HCT116 (cell line): ENCODE measurements at regions not wholly inside any gene's neighbourhood (a gene's known extent, or its start where the extent isn't known, plus 50 kb on each side); places are given as distances from the start of the nearest gene placed in this dataset.

Source experiments
- ATAC-seq: fragments of 200-7000 bp; cut with Tn5 transposase; 2 replicates; pipeline ENCODE4 v1.9.1; 2020; ENCODE audit warnings: mild to moderate bottlenecking, moderate library complexity
- BruUV-seq: library from RNA; stranded (reverse); fragments of 400-500 nt; replicated peaks from 2 replicates; lab custom pipeline; 2021; lab: Mats Ljungman, UMichigan
- CTCF ChIA-PET: fragments of 300-600 bp; sonication (Branson Sonifier 250); formaldehyde crosslinking; loops from one replicate; lab custom pipeline; 2021; ENCODE audit warnings: antibody characterized with exemption; lab: Charles Lee
- POLR2A ChIA-PET: fragments of 300-600, 350-600 bp; sonication (Branson Sonifier 250); formaldehyde crosslinking; loops from one replicate; lab custom pipeline; 2021; ENCODE audit warnings: antibody characterized with exemption; lab: Charles Lee
- RAD21 ChIA-PET, 2 experiments: fragments of 300-600 bp; sonication (Branson Sonifier 250); formaldehyde crosslinking; loops; one replicate each; lab custom pipeline; 2023; ENCODE audit warnings: low total read pairs in 2 of 2; ENCODE audit not compliant: uncharacterized antibody in 2 of 2, unreplicated experiment in 2 of 2, low non-redundant PET in 1 of 2; lab: Charles Lee
- DNase-seq: peaks from one replicate; pipeline ENCODE4 v3.0.0-alpha.2; 2010; ENCODE audit warnings: low read depth, low spot score
- H2AFZ ChIP-seq: fragments of 200-600 bp; shearing (Covaris generic), sonication (generic); 2 replicates; pipeline ENCODE4 v1.6.1; 2017; ENCODE audit warnings: low read depth, mixed run types, mixed read lengths, antibody characterized with exemption, low read length; ENCODE audit not compliant: poor library complexity, severe bottlenecking
- H3K27ac ChIP-seq: 2 replicates; pipeline ENCODE4 v1.5.1; 2012; ENCODE audit warnings: low read depth, low read length
- H3K27me3 ChIP-seq: fragments of 200-600 bp; sonication (generic); 2 replicates; pipeline ENCODE4 v1.6.1; 2016; ENCODE audit warnings: mixed run types, low read length, mixed read lengths; ENCODE audit not compliant: insufficient read depth
- H3K36me3 ChIP-seq, 2 experiments: fragments of 200-500 bp in 1 of 2; fragments of 200-600 bp in 1 of 2; sonication (Bioruptor generic) in 1 of 2; sonication (generic) in 1 of 2; 2 replicates each; pipeline versions ENCODE4 v1.5.1 to v1.6.1; 2014 to 2016; ENCODE audit warnings: low read length in 2 of 2, inconsistent platforms in 1 of 2, mixed read lengths in 1 of 2, mixed run types in 1 of 2; ENCODE audit not compliant: insufficient read depth in 2 of 2, control insufficient read depth in 1 of 2
- H3K4me1 ChIP-seq, 2 experiments: fragments of 200-600 bp in 1 of 2; sonication (generic) in 1 of 2; 2 replicates each; pipeline versions ENCODE4 v1.5.1 to v1.6.1; 2012 to 2017; ENCODE audit warnings: low read length in 2 of 2, inconsistent platforms in 1 of 2, mild to moderate bottlenecking in 1 of 2, mixed read lengths in 1 of 2, mixed run types in 1 of 2, moderate library complexity in 1 of 2; ENCODE audit not compliant: insufficient read depth in 2 of 2, control insufficient read depth in 1 of 2
- H3K4me2 ChIP-seq: fragments of 200-600 bp; sonication (generic); 2 replicates; pipeline ENCODE4 v1.6.1; 2017; ENCODE audit warnings: mixed run types, low read length, mixed read lengths
- H3K4me3 ChIP-seq, 2 experiments: fragments of 200-600 bp in 1 of 2; sonication (generic) in 1 of 2; replicated peaks in 1 of 2; 2 replicates each; pipeline ENCODE4 v1.5.1; 2011 to 2016; ENCODE audit warnings: low read length in 2 of 2, control low read depth in 1 of 2, low read depth in 1 of 2, mild to moderate bottlenecking in 1 of 2, mixed read lengths in 1 of 2, mixed run types in 1 of 2
- H3K79me2 ChIP-seq: fragments of 200-600 bp; sonication (generic); 2 replicates; pipeline ENCODE4 v1.6.1; 2017; ENCODE audit warnings: mild to moderate bottlenecking, mixed run types, low read length, moderate library complexity, mixed read lengths; ENCODE audit not compliant: insufficient read depth
- H3K9ac ChIP-seq: fragments of 200-600 bp; sonication (generic); 2 replicates; pipeline ENCODE4 v1.6.1; 2016; ENCODE audit warnings: low read length, mixed read lengths
- H3K9me2 ChIP-seq: fragments of 200-600 bp; sonication (generic), shearing (Covaris generic); 2 replicates; pipeline ENCODE4 v1.6.1; 2017; ENCODE audit warnings: mixed run types, mild to moderate bottlenecking, moderate library complexity; ENCODE audit not compliant: insufficient read depth
- H3K9me3 ChIP-seq, 2 experiments: fragments of 200-500 bp in 1 of 2; fragments of 200-600 bp in 1 of 2; sonication (Bioruptor generic) in 1 of 2; sonication (generic) in 1 of 2; 2 replicates each; pipeline ENCODE4 v1.6.1; 2014 to 2017; ENCODE audit warnings: low read length in 2 of 2, mixed read lengths in 2 of 2, inconsistent platforms in 1 of 2, low read depth in 1 of 2, mild to moderate bottlenecking in 1 of 2, mixed run types in 1 of 2, moderate library complexity in 1 of 2; ENCODE audit not compliant: control insufficient read depth in 1 of 2, insufficient read depth in 1 of 2
- H4K20me1 ChIP-seq: fragments of 200-600 bp; sonication (generic), shearing (Covaris generic); 2 replicates; pipeline ENCODE4 v1.6.1; 2017; ENCODE audit warnings: mixed run types, mild to moderate bottlenecking, moderate library complexity; ENCODE audit not compliant: insufficient read depth
- CBX3 ChIP-seq: IDR thresholded peaks from 2 replicates; pipeline ENCODE4 v1.6.1; 2012; ENCODE audit warnings: low read depth
- CEBPB ChIP-seq: IDR thresholded peaks from 2 replicates; pipeline ENCODE4 v1.6.1; 2012; ENCODE audit warnings: low read depth
- EGR1 ChIP-seq: IDR thresholded peaks from 2 replicates; pipeline ENCODE4 v1.6.1; 2012; ENCODE audit warnings: low read depth
- ELF1 ChIP-seq: IDR thresholded peaks from 2 replicates; pipeline ENCODE4 v1.6.1; 2012; ENCODE audit warnings: low read depth, borderline replicate concordance
- EZH2 ChIP-seq: fragments of 200-600 bp; sonication (generic); IDR thresholded peaks from 2 replicates; pipeline ENCODE4 v1.6.1; 2017; ENCODE audit warnings: antibody characterized with exemption, mixed run types
- EZH2phosphoT487 ChIP-seq: fragments of 200-600 bp; IDR thresholded peaks from 2 replicates; pipeline ENCODE4 v1.6.1; 2018; ENCODE audit warnings: antibody characterized with exemption, borderline replicate concordance
- JUND ChIP-seq: IDR thresholded peaks from 2 replicates; pipeline ENCODE4 v1.6.1; 2012
- POLR2A ChIP-seq: IDR thresholded peaks from 2 replicates; pipeline ENCODE4 v1.7.0; 2011; ENCODE audit warnings: borderline replicate concordance; ENCODE audit not compliant: insufficient read depth, insufficient read length; ENCODE audit errors: extremely low read depth
- POLR2AphosphoS5 ChIP-seq: IDR thresholded peaks from 2 replicates; pipeline ENCODE4 v1.6.1; 2011; ENCODE audit warnings: mild to moderate bottlenecking, low read depth, low read length, moderate library complexity
- RAD21 ChIP-seq: IDR thresholded peaks from 2 replicates; pipeline ENCODE4 v1.6.1; 2012; ENCODE audit warnings: low read depth, mild to moderate bottlenecking
- SIN3A ChIP-seq: IDR thresholded peaks from 2 replicates; pipeline ENCODE4 v1.6.1; 2012; ENCODE audit warnings: low read depth
- SRF ChIP-seq: IDR thresholded peaks from 2 replicates; pipeline ENCODE4 v1.6.1; 2012; ENCODE audit warnings: low read depth
- TCF7L2 ChIP-seq: IDR thresholded peaks from 2 replicates; pipeline ENCODE4 v1.7.0; 2011; ENCODE audit warnings: borderline replicate concordance, inconsistent platforms; ENCODE audit not compliant: insufficient read depth, insufficient read length; ENCODE audit errors: extremely low read depth
- ZFX ChIP-seq: fragments of 450-650 bp; IDR thresholded peaks from 2 replicates; pipeline ENCODE4 v1.6.1; 2017
- ZNF274 ChIP-seq: fragments of 200-500 bp; sonication (Bioruptor generic); IDR thresholded peaks from 2 replicates; pipeline ENCODE4 v1.6.1; 2014; ENCODE audit warnings: mild to moderate bottlenecking, low read depth, low read length, inconsistent platforms
- intact Hi-C: fragments of 100-400 bp; cut with micrococcal nuclease; formaldehyde crosslinking; loops from 2 replicates; pipeline ENCODE4 v1.10.0; 2022
- TF ChIP-seq, protein P1 (sequence below): IDR thresholded peaks from 2 replicates; pipeline ENCODE4 v1.6.1; 2012; ENCODE audit warnings: low read depth
- TF ChIP-seq, protein P2 (sequence below), 3 experiments: fragments of 200-600 bp in 1 of 3; sonication (generic) in 1 of 3; IDR thresholded peaks in 2 of 3; conservative IDR thresholded peaks in 1 of 3; 2 replicates each; pipeline ENCODE4 v1.5.1; 2012 to 2017; ENCODE audit warnings: low read depth in 2 of 3, low read length in 2 of 3, antibody characterized with exemption in 1 of 3, borderline replicate concordance in 1 of 3, control low read depth in 1 of 3, mild to moderate bottlenecking in 1 of 3, mixed read lengths in 1 of 3, mixed run types in 1 of 3, moderate library complexity in 1 of 3; ENCODE audit not compliant: insufficient read depth in 1 of 3
- TF ChIP-seq, protein P3 (sequence below): IDR thresholded peaks from 2 replicates; pipeline ENCODE4 v1.6.1; 2012
- TF ChIP-seq, protein P4 (sequence below): IDR thresholded peaks from 2 replicates; pipeline ENCODE4 v1.6.1; 2012

DNA sequence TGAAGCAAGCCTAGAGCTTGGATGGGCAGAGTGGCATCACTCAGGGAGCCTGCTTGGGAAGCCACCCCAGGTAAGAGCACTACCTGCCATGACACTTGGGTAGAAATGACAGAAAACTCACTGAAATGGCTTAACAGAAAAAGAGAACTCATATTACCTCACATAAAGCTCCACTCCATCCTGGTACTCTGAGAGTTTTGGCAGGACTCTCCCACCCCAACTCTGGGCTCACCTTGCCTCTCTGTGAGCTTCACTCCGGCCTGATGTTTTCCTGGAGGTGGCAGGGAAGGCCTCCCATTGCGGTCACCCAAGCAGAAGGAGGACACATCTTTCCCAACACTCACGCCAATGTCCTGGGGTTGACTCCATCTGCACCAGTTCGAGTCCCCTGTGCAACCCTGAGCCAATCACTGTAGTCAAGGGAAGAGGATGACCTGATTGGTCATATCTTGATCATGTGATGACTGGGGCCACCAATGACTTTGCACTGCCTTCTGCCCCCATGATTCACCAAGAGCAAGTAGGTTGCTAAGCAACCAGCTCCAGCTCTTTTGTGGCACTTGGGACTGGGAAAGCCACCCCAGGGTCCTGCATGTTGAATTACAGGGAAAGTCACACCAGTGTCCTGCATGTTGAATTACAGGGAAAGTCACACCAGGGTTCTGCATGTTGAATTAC, 446.1 kb upstream of the SULF2 start:
- H3K9me3 ChIP-seq, result no peaks in the 10 kb centered on the region
- BruUV-seq, result no TSS peak
- H3K36me3 ChIP-seq, result no peaks in the 10 kb centered on the region
- H3K9ac ChIP-seq, result no peak overlapping the region
- H4K20me1 ChIP-seq, result no peaks in the 10 kb centered on the region
- CTCF ChIA-PET, result no interaction called here
- no peak for TF ChIP-seq CBX3
- TF ChIP-seq TCF7L2, result no peak
- TF ChIP-seq, protein P1, sequence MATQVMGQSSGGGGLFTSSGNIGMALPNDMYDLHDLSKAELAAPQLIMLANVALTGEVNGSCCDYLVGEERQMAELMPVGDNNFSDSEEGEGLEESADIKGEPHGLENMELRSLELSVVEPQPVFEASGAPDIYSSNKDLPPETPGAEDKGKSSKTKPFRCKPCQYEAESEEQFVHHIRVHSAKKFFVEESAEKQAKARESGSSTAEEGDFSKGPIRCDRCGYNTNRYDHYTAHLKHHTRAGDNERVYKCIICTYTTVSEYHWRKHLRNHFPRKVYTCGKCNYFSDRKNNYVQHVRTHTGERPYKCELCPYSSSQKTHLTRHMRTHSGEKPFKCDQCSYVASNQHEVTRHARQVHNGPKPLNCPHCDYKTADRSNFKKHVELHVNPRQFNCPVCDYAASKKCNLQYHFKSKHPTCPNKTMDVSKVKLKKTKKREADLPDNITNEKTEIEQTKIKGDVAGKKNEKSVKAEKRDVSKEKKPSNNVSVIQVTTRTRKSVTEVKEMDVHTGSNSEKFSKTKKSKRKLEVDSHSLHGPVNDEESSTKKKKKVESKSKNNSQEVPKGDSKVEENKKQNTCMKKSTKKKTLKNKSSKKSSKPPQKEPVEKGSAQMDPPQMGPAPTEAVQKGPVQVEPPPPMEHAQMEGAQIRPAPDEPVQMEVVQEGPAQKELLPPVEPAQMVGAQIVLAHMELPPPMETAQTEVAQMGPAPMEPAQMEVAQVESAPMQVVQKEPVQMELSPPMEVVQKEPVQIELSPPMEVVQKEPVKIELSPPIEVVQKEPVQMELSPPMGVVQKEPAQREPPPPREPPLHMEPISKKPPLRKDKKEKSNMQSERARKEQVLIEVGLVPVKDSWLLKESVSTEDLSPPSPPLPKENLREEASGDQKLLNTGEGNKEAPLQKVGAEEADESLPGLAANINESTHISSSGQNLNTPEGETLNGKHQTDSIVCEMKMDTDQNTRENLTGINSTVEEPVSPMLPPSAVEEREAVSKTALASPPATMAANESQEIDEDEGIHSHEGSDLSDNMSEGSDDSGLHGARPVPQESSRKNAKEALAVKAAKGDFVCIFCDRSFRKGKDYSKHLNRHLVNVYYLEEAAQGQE, result no peak
- TF ChIP-seq SRF, result no peak
- no peak for TF ChIP-seq EZH2phosphoT487
- TF ChIP-seq ZFX, result no peak
- no peak for TF ChIP-seq RAD21
- no peak for TF ChIP-seq SIN3A
- TF ChIP-seq, protein P2, sequence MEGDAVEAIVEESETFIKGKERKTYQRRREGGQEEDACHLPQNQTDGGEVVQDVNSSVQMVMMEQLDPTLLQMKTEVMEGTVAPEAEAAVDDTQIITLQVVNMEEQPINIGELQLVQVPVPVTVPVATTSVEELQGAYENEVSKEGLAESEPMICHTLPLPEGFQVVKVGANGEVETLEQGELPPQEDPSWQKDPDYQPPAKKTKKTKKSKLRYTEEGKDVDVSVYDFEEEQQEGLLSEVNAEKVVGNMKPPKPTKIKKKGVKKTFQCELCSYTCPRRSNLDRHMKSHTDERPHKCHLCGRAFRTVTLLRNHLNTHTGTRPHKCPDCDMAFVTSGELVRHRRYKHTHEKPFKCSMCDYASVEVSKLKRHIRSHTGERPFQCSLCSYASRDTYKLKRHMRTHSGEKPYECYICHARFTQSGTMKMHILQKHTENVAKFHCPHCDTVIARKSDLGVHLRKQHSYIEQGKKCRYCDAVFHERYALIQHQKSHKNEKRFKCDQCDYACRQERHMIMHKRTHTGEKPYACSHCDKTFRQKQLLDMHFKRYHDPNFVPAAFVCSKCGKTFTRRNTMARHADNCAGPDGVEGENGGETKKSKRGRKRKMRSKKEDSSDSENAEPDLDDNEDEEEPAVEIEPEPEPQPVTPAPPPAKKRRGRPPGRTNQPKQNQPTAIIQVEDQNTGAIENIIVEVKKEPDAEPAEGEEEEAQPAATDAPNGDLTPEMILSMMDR (IDR thresholded peaks at IDR 0.05 in 2 of 3, conservative IDR thresholded peaks at IDR 0.05 in 1 of 3; ENCODE audit: borderline replicate concordance in 1 of 3, insufficient read depth in 1 of 3, low read depth in 2 of 3, low read length in 2 of 3), result no peak
- TF ChIP-seq, protein P3, sequence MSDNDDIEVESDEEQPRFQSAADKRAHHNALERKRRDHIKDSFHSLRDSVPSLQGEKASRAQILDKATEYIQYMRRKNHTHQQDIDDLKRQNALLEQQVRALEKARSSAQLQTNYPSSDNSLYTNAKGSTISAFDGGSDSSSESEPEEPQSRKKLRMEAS, result no peak
- no peak for TF ChIP-seq EZH2
- no peak for TF ChIP-seq JUND
- TF ChIP-seq ELF1, result no peak
- TF ChIP-seq CEBPB, result no peak
- no peak for TF ChIP-seq POLR2A
- TF ChIP-seq ZNF274, result no peak
- TF ChIP-seq EGR1, result no peak
- TF ChIP-seq POLR2AphosphoS5, result no peak
- TF ChIP-seq, protein P4, sequence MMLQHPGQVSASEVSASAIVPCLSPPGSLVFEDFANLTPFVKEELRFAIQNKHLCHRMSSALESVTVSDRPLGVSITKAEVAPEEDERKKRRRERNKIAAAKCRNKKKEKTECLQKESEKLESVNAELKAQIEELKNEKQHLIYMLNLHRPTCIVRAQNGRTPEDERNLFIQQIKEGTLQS, result no peak
- H3K9me2 ChIP-seq, result no peaks in the 10 kb centered on the region
- no peaks in the 10 kb centered on the region for H3K4me1 ChIP-seq
- no peak overlapping the region for H3K4me3 ChIP-seq
- RAD21 ChIA-PET, result no interaction called here
- DNase-seq (no peak), ATAC-seq (no peak)
- POLR2A ChIA-PET, result no interaction called here
- intact Hi-C loops, result no loop called here
- H3K4me2 ChIP-seq, result no peak overlapping the region
- no peak overlapping the region for H2AFZ ChIP-seq
- H3K27ac ChIP-seq, result no peak overlapping the region
- H3K79me2 ChIP-seq, result no peaks in the 10 kb centered on the region
- H3K27me3 ChIP-seq, result no peaks in the 10 kb centered on the region
